AG04449 (cell line): ENCODE measurements at regions not wholly inside any gene's neighbourhood (a gene's known extent, or its start where the extent isn't known, plus 50 kb on each side); places are given as distances from the start of the nearest gene placed in this dataset.

ENCODE experiments used
- CTCF ChIA-PET: fragments of 350-600 bp; formaldehyde crosslinking; extraction: SDS; loops from one replicate; lab custom pipeline; 2021; ENCODE audit warnings: antibody characterized with exemption; lab: Yijun Ruan, JAX
- POLR2A ChIA-PET: fragments of 400-600, 350-600 bp; formaldehyde crosslinking; extraction: SDS; loops from one replicate; lab custom pipeline; 2020; ENCODE audit warnings: antibody characterized with exemption, inconsistent platforms; lab: Yijun Ruan, JAX
- DNase-seq: peaks from one replicate; pipeline ENCODE4 v3.0.0-alpha.2; 2010; ENCODE audit warnings: low read depth, low spot score
- H3K4me3 ChIP-seq: 2 replicates; pipeline ENCODE4 v1.5.1; 2011; ENCODE audit warnings: low read depth, mild to moderate bottlenecking, control low read depth, low read length
- TF ChIP-seq, protein P1 (sequence below): IDR thresholded peaks from one replicate; pipeline ENCODE4 v1.5.1; 2011; ENCODE audit warnings: mild to moderate bottlenecking, moderate library complexity, low read length, control low read depth, inconsistent platforms; ENCODE audit not compliant: insufficient read depth; ENCODE audit errors: missing control alignments

DNA sequence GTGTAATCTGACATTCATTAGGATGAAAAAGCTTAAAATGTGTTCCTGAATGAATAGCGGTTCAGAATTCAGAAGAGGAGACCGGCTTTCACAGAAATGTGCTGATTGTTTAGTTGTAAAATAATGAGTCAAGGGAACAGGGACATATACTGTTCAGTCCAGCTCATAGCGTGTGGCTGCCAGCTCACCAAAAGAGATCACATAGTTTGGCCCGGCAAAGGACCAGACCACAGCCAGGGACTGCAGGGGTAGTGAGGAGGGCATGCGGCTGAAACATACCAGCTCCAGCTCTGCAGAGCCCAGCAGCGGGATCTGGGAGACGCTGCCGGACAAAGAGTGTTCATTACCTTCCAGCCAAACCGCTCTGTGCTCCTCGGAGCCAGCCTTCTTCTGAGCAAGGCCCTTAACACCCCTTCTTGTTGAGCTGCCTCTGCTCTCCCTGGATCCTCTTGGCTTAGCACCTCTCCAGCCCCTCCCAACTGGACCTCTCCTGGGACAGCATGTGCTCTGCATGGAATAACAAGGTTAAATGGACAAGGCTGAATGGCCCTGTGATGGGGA is 116.8 kb upstream of the CNTLN start:
- DNase-seq: no peak
- CTCF ChIA-PET: interaction anchor here (1.8 kb wide), 1 partner anchor 13 kb away, joined by 5 read pairs; no protein-coding TSS in a partner anchor
- TF ChIP-seq, protein P1, sequence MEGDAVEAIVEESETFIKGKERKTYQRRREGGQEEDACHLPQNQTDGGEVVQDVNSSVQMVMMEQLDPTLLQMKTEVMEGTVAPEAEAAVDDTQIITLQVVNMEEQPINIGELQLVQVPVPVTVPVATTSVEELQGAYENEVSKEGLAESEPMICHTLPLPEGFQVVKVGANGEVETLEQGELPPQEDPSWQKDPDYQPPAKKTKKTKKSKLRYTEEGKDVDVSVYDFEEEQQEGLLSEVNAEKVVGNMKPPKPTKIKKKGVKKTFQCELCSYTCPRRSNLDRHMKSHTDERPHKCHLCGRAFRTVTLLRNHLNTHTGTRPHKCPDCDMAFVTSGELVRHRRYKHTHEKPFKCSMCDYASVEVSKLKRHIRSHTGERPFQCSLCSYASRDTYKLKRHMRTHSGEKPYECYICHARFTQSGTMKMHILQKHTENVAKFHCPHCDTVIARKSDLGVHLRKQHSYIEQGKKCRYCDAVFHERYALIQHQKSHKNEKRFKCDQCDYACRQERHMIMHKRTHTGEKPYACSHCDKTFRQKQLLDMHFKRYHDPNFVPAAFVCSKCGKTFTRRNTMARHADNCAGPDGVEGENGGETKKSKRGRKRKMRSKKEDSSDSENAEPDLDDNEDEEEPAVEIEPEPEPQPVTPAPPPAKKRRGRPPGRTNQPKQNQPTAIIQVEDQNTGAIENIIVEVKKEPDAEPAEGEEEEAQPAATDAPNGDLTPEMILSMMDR: no peak
- POLR2A ChIA-PET: interaction anchor here (0.6 to 1.5 kb wide), 2 partner anchors 13 to 95 kb away, joined by 3 to 4 read pairs; no protein-coding TSS in a partner anchor
- H3K4me3 ChIP-seq: no peak overlapping the region

DNA sequence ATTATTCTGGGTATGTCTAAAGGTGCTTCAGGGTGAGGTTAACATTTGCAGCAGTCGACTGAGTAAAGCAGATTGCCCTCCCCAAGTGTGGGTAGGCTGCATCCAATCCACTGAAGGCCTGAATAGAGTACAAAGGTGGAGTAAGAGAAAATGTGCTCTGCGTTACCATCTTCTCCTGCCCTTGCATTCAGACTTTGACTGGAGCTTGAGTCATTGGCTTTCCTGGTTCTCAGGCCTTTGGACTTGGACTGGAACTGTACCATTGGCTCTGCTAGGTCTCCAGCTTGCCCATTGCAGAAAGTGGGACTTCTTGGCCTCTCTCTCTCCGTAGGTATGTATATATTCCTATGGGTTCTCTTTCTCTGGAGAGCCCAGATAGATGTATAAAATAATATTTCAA is 120.9 kb upstream of the CNTLN start:
- TF ChIP-seq, protein P1: no peak
- ChIA-PET CTCF (no interaction called here), POLR2A (no interaction called here)
- H3K4me3 ChIP-seq: no peak overlapping the region
- DNase-seq: no peak

DNA sequence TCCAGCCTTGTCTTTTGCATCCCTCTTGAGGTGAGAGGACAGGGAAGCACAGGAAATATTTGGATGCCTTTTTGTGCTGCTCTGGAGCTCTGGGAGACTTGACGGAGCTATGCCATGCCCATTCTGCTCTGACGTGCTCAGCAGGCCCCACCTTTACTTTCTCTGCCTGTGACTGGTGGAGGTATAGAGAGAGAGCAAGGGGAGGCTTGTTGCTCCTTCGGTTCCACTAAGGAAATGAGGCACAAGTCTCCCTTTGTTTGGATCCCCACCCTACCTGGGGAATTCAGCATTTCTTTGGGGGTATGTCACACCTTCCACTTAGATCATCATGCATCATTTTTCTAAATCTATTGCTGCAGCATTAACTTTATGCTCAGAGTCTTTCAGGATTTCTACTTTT is 121.8 kb upstream of the CNTLN start:
- POLR2A ChIA-PET: no interaction called here

DNA sequence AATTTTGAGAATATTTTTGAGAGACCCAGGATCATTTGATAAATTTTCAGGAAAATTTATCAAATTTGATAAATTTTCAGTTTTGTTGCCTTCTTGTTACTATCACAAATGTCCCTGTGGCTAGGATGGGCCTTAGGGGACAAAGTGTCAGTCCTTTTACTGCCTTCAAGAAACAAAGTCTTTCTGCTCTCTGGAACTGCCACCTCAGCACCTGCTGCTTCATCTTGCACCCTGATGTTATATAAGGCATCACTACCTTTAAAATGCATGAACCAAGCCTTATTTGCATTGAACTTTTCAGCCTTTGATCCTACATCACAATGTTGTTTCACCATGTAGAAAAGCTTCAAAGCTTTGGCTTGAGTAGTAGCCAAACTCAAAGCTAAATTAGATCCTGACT is 123.0 kb upstream of the CNTLN start:
- CTCF ChIA-PET: no interaction called here
- no peak overlapping the region for H3K4me3 ChIP-seq
- TF ChIP-seq, protein P1: no peak
- DNase-seq: no peak
- POLR2A ChIA-PET: no interaction called here

More for the DNA sequence above, 121.8 kb upstream of the CNTLN start:
- CTCF ChIA-PET: no interaction called here
- H3K4me3 ChIP-seq: no peak overlapping the region
- DNase-seq: no peak
- TF ChIP-seq, protein P1: no peak

DNA sequence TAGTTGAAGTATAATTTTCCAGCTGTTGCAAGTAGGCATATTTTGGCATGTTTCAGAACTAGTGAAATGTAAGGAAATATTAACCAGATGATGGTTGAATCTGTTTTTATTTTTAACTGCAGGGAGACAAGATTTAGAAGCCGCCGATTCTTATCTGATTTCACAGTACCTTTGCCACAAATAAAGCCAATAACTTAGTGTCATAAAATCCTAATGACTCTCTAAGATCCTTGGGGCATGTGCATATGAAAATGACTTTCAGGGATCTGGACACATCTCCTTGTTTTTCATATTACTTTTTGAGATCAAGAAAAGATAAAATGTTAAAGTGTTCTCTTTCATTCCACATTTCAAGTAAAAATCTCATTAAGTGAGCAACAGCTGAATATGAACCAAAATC is 125.8 kb upstream of the CNTLN start:
- no peak for DNase-seq
- TF ChIP-seq, protein P1: no peak
- ChIA-PET CTCF (interaction anchor here (1.2 to 1.5 kb wide), 2 partner anchors 11 to 13 kb away, joined by 3 to 4 read pairs; no protein-coding TSS in a partner anchor), POLR2A (no interaction called here)
- no peak overlapping the region for H3K4me3 ChIP-seq

DNA sequence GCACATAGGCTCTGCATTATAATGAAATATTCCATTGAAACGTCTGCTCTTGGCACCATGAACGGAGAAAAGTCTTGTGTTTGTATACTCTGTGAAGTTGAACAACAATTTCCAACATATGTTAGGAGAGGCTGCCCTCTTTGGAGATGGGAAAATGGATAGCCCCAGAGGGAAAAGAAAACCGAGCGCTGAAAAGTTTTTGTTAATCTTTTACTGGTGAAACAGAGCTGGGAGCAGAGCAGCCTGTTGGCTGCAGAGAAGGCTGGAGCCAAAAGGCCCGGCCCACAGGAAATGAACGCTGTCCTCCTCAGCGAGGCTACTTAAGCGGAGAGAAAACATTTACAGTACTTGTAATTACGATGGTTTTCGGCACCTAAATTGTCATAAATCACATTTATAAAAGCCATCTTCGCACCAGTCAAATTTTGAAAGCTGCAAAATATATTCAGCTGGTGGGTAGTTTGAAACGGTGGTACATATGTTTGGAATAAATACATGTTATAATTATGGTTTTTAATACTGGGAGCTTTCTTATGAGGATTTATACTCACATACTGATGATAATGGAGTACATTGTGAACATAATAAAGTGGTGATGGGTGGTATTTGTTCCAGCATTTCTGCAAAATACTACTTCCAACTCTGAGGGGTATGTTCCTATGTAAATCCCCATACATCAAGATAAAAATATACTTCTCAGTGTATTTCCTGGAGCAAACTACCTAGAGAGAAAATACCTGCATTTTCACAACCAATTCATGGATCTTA is 129.6 kb upstream of the CNTLN start:
- no peak for DNase-seq
- CTCF ChIA-PET: interaction anchor here (0.6 to 4.8 kb wide), 3 partner anchors 12 to 342 kb away, joined by 3 to 22 read pairs (median 5); no protein-coding TSS in a partner anchor
- TF ChIP-seq, protein P1: no peak
- peak overlapping the region; percentile 12 for H3K4me3 ChIP-seq
- POLR2A ChIA-PET: interaction anchor here (0.7 to 1.2 kb wide), 2 partner anchors 13 to 46 kb away, joined by 3 to 4 read pairs; no protein-coding TSS in a partner anchor
